ENCODE measurements at regions not wholly inside any gene's neighbourhood (a gene's known extent, or its start where the extent isn't known, plus 50 kb on each side); places are given as distances from the start of the nearest gene placed in this dataset.

DNA sequence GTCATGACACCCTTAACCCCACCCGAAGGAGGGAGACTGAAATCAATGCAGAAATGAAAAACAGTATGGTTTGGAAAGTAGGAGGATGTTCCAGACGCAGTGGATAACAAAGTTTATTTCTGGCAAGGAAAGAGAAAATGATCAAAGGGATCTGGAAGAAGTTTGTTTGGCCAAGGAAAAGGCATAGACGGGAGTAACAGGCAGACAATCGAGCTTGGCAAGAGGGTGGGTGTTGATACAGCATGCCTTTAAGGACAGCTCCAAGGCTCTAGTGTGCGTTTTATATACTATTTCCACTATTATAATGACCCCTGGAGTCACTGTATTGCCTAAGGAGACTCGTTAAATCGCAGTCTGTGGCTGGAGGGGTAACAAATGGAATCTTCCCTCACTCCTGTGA is 303.7 kb upstream of the RUNX1 start:
- peaks cover 0 to 5% (median 2%) of the 10 kb centered on the region in 7 donors for H3K9me3 Mint-ChIP-seq
- Histone ChIP-seq H3K27me3 (ENCODE audit: control insufficient read depth in 2 of 2, insufficient read depth in 2 of 2, low read length in 2 of 2) (no peaks in the 10 kb centered on the region), H3K79me2 (ENCODE audit: insufficient read depth, low read length) (no peaks in the 10 kb centered on the region), H3K4me2 (replicated peaks; ENCODE audit: extremely low read depth, low read length, poor library complexity, severe bottlenecking) (no peak overlapping the region), H3K27ac (ENCODE audit: low read depth in 1 of 2, low read length in 2 of 2) (no peak overlapping the region), H2AFZ (ENCODE audit: insufficient read depth, low read depth, low read length, poor library complexity, severe bottlenecking) (no peak overlapping the region), H3K4me1 (ENCODE audit: control insufficient read depth in 1 of 2, insufficient read depth in 2 of 2, low read length in 2 of 2) (no peaks in the 10 kb centered on the region), H3K9me3 (replicated peaks in 1 of 2; ENCODE audit: control insufficient read depth in 1 of 2, insufficient read depth in 1 of 2, low read length in 2 of 2) (no peaks in the 10 kb centered on the region), H3K9ac (ENCODE audit: insufficient read depth, low read length, poor library complexity, severe bottlenecking) (no peak overlapping the region), H3K36me3 (replicated peaks in 1 of 2; ENCODE audit: control insufficient read depth in 1 of 2, insufficient read depth in 2 of 2, low read length in 2 of 2) (no peaks in the 10 kb centered on the region), H3K4me3 (replicated peaks in 1 of 3; ENCODE audit: low read depth in 2 of 3, low read length in 3 of 3) (no peak overlapping the region), H4K20me1 (ENCODE audit: insufficient read depth, low read length) (no peaks in the 10 kb centered on the region)
- WGBS (ENCODE audit: insufficient coverage) = 86% methylated on average over 1 of the region's 7 CpGs
- TF ChIP-seq, protein P1, sequence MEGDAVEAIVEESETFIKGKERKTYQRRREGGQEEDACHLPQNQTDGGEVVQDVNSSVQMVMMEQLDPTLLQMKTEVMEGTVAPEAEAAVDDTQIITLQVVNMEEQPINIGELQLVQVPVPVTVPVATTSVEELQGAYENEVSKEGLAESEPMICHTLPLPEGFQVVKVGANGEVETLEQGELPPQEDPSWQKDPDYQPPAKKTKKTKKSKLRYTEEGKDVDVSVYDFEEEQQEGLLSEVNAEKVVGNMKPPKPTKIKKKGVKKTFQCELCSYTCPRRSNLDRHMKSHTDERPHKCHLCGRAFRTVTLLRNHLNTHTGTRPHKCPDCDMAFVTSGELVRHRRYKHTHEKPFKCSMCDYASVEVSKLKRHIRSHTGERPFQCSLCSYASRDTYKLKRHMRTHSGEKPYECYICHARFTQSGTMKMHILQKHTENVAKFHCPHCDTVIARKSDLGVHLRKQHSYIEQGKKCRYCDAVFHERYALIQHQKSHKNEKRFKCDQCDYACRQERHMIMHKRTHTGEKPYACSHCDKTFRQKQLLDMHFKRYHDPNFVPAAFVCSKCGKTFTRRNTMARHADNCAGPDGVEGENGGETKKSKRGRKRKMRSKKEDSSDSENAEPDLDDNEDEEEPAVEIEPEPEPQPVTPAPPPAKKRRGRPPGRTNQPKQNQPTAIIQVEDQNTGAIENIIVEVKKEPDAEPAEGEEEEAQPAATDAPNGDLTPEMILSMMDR (IDR thresholded peaks at IDR 0.05) = no peak
- no peaks in the 10 kb centered on the region for H3K36me3 Mint-ChIP-seq
- peak overlapping the region in 1 of 7 donors; percentile 53 for H3K27ac Mint-ChIP-seq
- H3K27me3 Mint-ChIP-seq (ENCODE audit: low read depth in 3 of 3) = peaks cover 1 to 8% (median 4%) of the 10 kb centered on the region in 3 donors
- H3K4me3 Mint-ChIP-seq = no peak overlapping the region
- DNase-seq = no peak
- intact Hi-C loops (cut with micrococcal nuclease) = no loop called here
- H3K4me1 Mint-ChIP-seq = no peaks in the 10 kb centered on the region

DNA sequence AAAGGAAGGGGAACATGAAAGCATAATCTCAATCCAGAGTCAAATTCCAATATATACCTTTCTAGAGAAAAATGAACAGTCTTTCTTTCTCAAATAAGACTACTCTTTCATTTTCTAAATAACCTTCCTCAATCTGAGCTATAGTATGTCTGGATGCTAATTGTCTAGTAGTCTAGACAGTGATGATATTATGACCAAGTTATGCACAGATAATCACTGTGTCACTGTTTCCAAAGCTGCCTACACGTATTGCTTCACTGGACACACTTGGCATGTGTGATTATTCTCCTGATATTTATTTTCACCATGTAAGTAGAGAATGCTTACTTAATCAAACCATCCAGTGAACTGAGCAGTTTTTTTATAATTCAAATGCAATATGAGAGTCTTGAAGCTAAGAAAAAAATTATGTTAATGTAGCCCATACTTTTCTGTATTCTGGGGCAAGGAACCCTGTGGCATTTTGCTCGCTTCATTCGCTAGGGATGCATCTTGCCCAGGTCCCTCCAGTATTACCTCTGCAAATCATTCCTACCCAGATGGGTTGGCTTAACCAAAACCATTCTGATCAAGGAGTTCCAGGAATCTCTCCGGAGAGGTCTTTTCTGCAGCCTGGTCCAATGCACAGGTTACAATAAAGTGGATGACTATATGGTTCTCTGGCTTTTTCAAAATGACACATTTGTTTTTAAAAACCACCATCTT is 303.1 kb upstream of the RUNX1 start:
- no peak overlapping the region for H3K4me3 Mint-ChIP-seq
- no peaks in the 10 kb centered on the region for H3K79me2 ChIP-seq (ENCODE audit: insufficient read depth, low read length)
- no peak overlapping the region for H2AFZ ChIP-seq (ENCODE audit: insufficient read depth, low read depth, low read length, poor library complexity, severe bottlenecking)
- no peaks in the 10 kb centered on the region for H3K4me1 Mint-ChIP-seq
- no peak overlapping the region for H3K9ac ChIP-seq (ENCODE audit: insufficient read depth, low read length, poor library complexity, severe bottlenecking)
- no peaks in the 10 kb centered on the region for H3K4me1 ChIP-seq (ENCODE audit: control insufficient read depth in 1 of 2, insufficient read depth in 2 of 2, low read length in 2 of 2)
- no peak for DNase-seq
- H3K27me3 ChIP-seq (ENCODE audit: control insufficient read depth in 2 of 2, insufficient read depth in 2 of 2, low read length in 2 of 2) = no peaks in the 10 kb centered on the region
- no peaks in the 10 kb centered on the region for H3K36me3 ChIP-seq (replicated peaks in 1 of 2; ENCODE audit: control insufficient read depth in 1 of 2, insufficient read depth in 2 of 2, low read length in 2 of 2)
- intact Hi-C loops (cut with micrococcal nuclease) = no loop called here
- peaks cover 0 to 5% (median 2%) of the 10 kb centered on the region in 7 donors for H3K9me3 Mint-ChIP-seq
- 100% methylated on average over 2 of the region's 4 CpGs for WGBS (ENCODE audit: insufficient coverage)
- H3K9me3 ChIP-seq (replicated peaks in 1 of 2; ENCODE audit: control insufficient read depth in 1 of 2, insufficient read depth in 1 of 2, low read length in 2 of 2) = no peaks in the 10 kb centered on the region
- H3K4me2 ChIP-seq (replicated peaks; ENCODE audit: extremely low read depth, low read length, poor library complexity, severe bottlenecking) = no peak overlapping the region
- H3K27ac Mint-ChIP-seq = no peak overlapping the region
- TF ChIP-seq, protein P1 (IDR thresholded peaks at IDR 0.05) = no peak
- H3K36me3 Mint-ChIP-seq = no peaks in the 10 kb centered on the region
- peaks cover 1 to 10% (median 7%) of the 10 kb centered on the region in 3 donors for H3K27me3 Mint-ChIP-seq (ENCODE audit: low read depth in 3 of 3)
- H4K20me1 ChIP-seq (ENCODE audit: insufficient read depth, low read length) = no peaks in the 10 kb centered on the region
- no peak overlapping the region for H3K4me3 ChIP-seq (replicated peaks in 1 of 3; ENCODE audit: low read depth in 2 of 3, low read length in 3 of 3)
- H3K27ac ChIP-seq (ENCODE audit: low read depth in 1 of 2, low read length in 2 of 2) = no peak overlapping the region

Measured in CD14-positive monocyte (primary cell).